Activated naive CD4-positive, alpha-beta T cell treated with anti-CD3 and anti-CD28 coated beads, Interleukin-2, amount 10 ng/mL, durations not matched to agents 7 days and 5 days (primary cell): ENCODE measurements at regions not wholly inside any gene's neighbourhood (a gene's known extent, or its start where the extent isn't known, plus 50 kb on each side); places are given as distances from the start of the nearest gene placed in this dataset.

Experiments
- CTCF ChIA-PET: fragments of 350-600 bp; sonication (Branson Sonifier 250); formaldehyde crosslinking; loops from one replicate; lab custom pipeline; 2021; ENCODE audit warnings: antibody characterized with exemption; lab: Charles Lee
- DNase-seq: peaks from one replicate; pipeline ENCODE4 v3.0.0-alpha.2; 2020
- H3K27ac Mint-ChIP-seq: one replicate; pipeline ENCODE4 v1.8.0; 2021; ENCODE audit warnings: mild to moderate bottlenecking, moderate library complexity, mixed read lengths
- H3K27me3 Mint-ChIP-seq: one replicate; pipeline ENCODE4 v1.8.0; 2021; ENCODE audit warnings: mild to moderate bottlenecking, mixed read lengths
- H3K36me3 Mint-ChIP-seq: one replicate; pipeline ENCODE4 v1.8.0; 2021; ENCODE audit warnings: mixed read lengths
- H3K4me1 Mint-ChIP-seq: one replicate; pipeline ENCODE4 v1.8.0; 2021; ENCODE audit warnings: mixed read lengths
- H3K4me3 Mint-ChIP-seq: one replicate; pipeline ENCODE4 v1.8.0; 2021; ENCODE audit warnings: mild to moderate bottlenecking, moderate library complexity, mixed read lengths
- H3K9me3 Mint-ChIP-seq: one replicate; pipeline ENCODE4 v1.8.0; 2021; ENCODE audit warnings: mixed read lengths

DNA sequence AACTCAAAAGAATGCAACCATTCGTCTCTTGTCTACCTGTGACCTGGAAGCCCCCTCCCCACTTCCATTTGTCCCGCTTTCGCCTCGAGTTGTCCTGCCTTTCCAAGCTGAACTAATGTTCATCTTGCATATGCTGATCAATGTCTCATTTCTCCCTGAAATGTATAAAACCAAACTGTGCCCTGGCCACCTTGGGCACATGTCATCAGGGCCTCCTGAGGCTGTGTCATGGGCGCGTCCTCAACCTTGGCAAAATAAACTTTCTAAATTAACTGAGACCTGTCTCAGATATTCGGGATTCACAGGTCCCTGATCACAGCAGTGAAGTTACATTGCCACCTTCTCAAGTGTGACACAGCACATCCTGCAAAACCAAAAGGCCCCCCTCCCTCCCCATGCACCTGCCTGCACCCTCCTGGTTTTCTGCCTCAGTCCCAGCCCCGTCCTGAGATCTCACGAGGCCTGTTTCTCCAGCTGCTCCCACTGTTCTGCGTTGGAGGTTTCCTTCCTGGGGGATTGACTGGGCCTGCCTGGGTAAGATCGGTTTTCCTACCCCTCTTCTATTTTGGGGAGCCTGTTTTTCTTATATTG lies 1328.7 kb downstream of the TBC1D22A start:
- Mint-ChIP-seq H3K4me3 (no peak overlapping the region), H3K4me1 (peaks cover 8% of the 10 kb centered on the region), H3K27me3 (peaks cover 67% of the 10 kb centered on the region), H3K9me3 (no peaks in the 10 kb centered on the region), H3K36me3 (no peaks in the 10 kb centered on the region), H3K27ac (no peak overlapping the region)
- DNase-seq = peak; percentile 5
- CTCF ChIA-PET = no interaction called here

DNA sequence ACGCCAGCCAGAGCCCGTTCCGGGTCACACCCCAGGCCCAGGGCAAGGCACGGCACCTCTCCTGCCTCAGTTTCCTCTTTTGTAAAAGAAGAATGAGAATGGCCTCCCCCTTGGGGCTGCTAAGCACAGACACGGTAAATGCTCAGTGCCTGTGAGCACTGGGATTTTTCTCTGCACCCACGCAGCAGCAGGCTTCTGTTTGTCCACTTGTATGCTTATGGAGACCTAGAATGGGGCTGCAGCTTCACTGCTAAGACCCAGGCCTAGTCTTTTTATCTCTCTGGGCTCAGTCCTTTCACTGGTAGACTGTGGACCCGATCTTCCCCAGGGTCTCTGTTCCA lies 1327.9 kb downstream of the TBC1D22A start:
- Mint-ChIP-seq H3K27ac (no peak overlapping the region), H3K9me3 (no peaks in the 10 kb centered on the region), H3K4me1 (peaks cover 8% of the 10 kb centered on the region), H3K36me3 (no peaks in the 10 kb centered on the region), H3K4me3 (no peak overlapping the region), H3K27me3 (peaks cover 69% of the 10 kb centered on the region)
- CTCF ChIA-PET = no interaction called here
- DNase-seq = peak; percentile 8

DNA sequence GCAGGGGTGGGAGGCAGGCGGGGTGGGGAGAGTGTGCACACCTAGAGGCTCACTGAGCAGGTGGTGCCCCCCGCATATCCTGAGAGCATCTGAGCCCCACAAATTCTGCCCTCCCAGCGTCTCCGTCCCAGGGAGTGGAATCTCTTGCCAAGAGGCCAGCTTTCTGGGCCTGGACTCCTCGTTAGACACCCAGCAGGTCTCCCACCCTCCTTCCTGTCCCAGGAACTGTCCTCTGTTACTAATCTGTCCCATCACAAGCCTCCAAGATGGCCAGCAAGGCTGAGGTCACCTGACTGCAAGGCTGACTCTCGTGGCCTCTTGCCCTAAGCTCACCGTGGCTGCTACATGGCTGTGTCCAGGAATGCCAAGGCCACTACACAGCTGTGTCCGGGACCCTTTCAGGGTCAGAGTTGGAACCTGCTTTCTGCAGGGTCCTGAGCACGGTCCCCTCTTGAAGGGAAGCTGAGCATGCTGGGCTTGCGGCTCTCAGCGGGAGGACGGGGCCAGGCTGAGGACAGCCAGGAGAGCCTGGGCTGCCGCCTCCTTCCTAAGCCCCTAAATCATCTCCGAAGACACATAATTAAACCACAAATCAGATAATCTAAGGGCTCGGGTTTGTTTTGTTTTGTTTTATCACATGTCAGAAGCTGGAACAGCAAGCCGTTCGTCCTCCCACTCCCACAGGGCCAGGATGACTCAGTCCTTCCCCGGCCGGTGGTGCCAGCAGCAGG lies 1327.3 kb downstream of the TBC1D22A start:
- Mint-ChIP-seq H3K36me3 (no peaks in the 10 kb centered on the region), H3K4me3 (no peak overlapping the region), H3K27ac (no peak overlapping the region), H3K27me3 (peaks cover 70% of the 10 kb centered on the region), H3K9me3 (no peaks in the 10 kb centered on the region), H3K4me1 (peaks cover 7% of the 10 kb centered on the region)
- CTCF ChIA-PET = no interaction called here
- DNase-seq = peak; percentile 12

DNA sequence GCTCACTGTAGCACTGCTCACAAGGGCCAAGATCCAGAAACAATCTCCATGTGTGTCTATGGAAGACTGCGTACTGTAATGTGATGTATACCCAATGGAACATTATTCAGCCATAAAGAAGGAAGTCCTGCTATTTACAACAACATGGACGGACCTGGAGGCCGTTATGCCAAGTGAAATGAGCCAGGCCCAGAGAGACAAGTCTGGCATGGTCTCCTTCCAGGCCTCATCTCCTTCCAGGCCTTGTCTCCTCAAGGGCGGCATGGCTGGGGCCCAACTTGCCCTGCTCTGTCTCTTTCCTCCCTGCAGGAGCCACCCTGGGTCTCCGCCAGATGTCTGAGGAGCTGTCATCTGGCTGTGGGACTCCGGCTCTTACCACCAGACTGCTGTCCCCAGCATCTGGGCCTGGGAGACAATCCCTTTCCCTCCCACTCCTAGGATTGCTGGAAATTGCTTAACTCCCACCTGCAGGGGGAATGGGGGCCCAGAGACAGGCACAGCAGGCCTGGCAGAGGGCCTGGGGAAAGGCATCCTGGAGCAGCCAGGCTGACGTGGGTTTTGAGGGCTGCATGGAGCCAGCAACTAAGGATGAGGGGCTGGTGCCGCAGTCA lies 1326.6 kb downstream of the TBC1D22A start:
- no peaks in the 10 kb centered on the region for H3K36me3 Mint-ChIP-seq
- no peaks in the 10 kb centered on the region for H3K9me3 Mint-ChIP-seq
- CTCF ChIA-PET = no interaction called here
- no peak overlapping the region for H3K27ac Mint-ChIP-seq
- peaks cover 15% of the 10 kb centered on the region for H3K4me1 Mint-ChIP-seq
- H3K27me3 Mint-ChIP-seq = peaks cover 77% of the 10 kb centered on the region
- H3K4me3 Mint-ChIP-seq = no peak overlapping the region
- no peak for DNase-seq

DNA sequence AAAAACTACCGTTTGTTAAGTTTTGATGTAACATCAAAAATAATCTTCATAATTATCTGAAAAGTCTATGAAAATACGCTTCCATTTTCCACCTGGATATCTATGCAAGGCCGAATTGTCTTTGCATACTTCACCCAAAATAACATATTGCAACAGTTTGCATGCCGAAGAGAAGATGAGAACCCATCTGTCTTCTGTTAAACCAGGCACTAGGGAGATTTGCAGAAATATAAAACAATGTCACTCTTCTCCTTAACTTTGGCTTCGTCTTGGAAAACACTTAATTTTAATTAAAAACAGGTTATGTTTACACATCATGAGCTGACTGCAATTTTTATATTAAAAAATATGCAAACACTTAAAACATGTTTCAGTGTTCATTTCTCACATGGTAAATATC lies 1325.8 kb downstream of the TBC1D22A start:
- Mint-ChIP-seq H3K27me3 (peaks cover 77% of the 10 kb centered on the region), H3K4me1 (peaks cover 20% of the 10 kb centered on the region), H3K27ac (no peak overlapping the region), H3K9me3 (no peaks in the 10 kb centered on the region), H3K4me3 (no peak overlapping the region), H3K36me3 (no peaks in the 10 kb centered on the region)
- no peak for DNase-seq
- CTCF ChIA-PET = no interaction called here

DNA sequence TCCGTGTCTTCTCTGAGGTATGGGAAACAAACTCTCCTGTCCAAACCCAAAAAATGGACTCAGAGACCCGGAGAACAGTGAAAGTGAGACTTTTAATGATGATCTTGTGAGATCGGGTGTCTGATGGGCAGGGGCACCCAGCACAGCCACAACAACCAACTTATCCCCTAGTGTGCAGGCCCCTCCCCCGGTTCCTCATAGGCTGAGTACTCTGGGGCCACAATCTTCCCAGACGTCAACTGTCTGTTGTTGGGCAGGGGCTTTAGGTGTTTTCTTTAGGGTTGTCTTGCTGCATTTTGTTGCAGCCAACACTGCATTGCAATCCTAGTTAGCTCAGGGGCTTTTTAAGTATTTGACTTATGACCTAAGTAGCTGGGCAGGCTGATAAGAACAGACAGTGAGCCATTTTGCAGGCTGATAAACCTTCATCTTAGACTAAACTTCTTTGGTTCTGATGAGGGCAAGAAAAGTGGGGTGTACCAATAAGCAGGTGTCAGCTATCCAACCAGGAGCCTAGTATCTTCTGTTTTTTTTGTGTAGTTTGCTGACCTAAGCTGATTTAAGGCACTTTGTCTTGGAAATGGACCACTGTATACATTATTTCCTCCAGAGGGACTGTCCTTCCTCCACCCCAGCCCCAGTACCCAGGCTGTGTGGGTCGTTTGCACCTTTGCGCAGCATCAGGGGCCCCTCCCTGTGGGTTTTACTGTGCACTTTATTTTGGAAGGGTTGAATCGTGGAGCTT lies 1323.6 kb downstream of the TBC1D22A start:
- CTCF ChIA-PET = no interaction called here
- Mint-ChIP-seq H3K4me3 (no peak overlapping the region), H3K27me3 (peaks cover 76% of the 10 kb centered on the region), H3K4me1 (peaks cover 19% of the 10 kb centered on the region), H3K9me3 (no peaks in the 10 kb centered on the region), H3K27ac (no peak overlapping the region), H3K36me3 (no peaks in the 10 kb centered on the region)
- DNase-seq = peak; percentile 1

DNA sequence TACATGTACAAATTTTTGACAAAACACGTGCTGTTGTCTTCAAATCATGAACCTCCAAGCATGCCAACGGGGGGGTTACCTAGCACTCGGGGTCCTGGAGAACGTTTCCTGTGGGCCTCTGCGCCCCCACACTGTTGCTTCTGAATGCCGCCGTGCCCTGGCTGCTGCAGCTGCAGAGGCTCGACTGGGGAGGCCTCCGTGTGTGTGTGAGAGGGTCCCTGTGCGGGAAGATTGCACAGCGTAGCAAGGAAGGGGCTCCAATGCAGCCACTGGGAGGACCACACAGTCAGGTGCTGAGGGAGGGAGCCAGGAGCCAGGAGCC lies 1322.2 kb downstream of the TBC1D22A start:
- DNase-seq = no peak
- Mint-ChIP-seq H3K4me1 (peaks cover 20% of the 10 kb centered on the region), H3K27ac (no peak overlapping the region), H3K9me3 (peaks cover 2% of the 10 kb centered on the region), H3K27me3 (peaks cover 76% of the 10 kb centered on the region), H3K36me3 (no peaks in the 10 kb centered on the region), H3K4me3 (no peak overlapping the region)
- CTCF ChIA-PET = no interaction called here

DNA sequence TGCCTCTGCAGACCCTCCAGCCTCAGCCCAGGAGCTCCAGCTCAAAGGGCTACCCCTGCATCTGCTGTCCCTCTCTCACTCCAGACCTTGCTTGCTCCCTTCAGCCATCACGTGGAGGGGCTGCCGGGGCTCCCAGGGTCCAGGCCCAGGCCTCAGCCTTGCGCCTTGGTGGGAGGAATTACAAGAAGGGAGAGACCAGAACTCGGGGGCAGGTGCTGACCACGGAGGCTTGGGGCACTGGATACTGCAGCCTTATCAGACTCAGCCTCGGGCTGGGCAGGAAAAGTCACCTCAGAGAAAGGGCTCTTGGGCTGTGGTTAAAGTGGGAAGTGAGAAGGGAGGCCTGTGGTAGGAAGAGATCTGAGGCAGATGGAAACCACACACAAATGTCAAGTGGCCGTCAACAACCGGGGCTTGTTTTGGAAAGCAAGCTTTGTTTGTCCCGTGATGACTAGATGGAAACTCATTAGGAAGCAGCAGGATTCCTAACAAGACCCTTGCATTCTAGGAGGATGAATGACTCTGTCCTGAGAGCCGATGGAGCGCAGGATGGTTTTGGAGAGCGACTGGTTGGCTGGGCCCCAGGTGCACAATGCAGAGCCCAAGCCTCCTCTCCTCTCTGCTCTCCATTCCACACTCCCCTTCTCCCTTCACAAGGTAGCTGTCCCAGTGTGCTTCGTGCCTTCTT lies 1321.7 kb downstream of the TBC1D22A start:
- CTCF ChIA-PET = interaction anchor here (0.6 kb wide), 1 partner anchor 352 kb away, joined by 3 read pairs; no protein-coding TSS in a partner anchor
- H3K27ac Mint-ChIP-seq = no peak overlapping the region
- peaks cover 76% of the 10 kb centered on the region for H3K27me3 Mint-ChIP-seq

DNA sequence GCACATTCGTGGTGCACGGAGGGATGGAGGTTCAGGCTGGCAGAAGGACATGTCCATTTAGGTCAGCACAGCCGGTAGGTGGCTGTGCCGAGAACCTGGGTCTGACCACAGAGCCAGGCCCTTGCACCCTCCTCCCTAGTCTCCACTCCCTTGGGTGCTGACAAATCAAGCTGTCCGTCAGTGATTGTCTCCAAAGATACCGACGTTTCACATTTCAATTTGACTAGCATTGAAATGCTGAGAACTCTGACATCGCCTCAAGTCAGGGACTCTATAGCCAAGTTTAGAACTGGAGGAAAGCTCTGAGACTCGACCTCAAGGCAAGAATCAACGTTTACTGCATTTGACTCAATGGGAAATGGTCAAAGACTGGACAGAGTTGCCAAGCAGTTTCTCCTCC lies 1321.1 kb downstream of the TBC1D22A start:
- DNase-seq = no peak
- CTCF ChIA-PET = interaction anchor here (0.6 kb wide), 1 partner anchor 351 kb away, joined by 3 read pairs; no protein-coding TSS in a partner anchor
- H3K27ac Mint-ChIP-seq = no peak overlapping the region
- no peak overlapping the region for H3K4me3 Mint-ChIP-seq
- H3K36me3 Mint-ChIP-seq = no peaks in the 10 kb centered on the region
- peaks cover 79% of the 10 kb centered on the region for H3K27me3 Mint-ChIP-seq
- H3K4me1 Mint-ChIP-seq = peaks cover 24% of the 10 kb centered on the region
- peaks cover 2% of the 10 kb centered on the region for H3K9me3 Mint-ChIP-seq

More for the DNA sequence above, 1321.7 kb downstream of the TBC1D22A start:
- peaks cover 24% of the 10 kb centered on the region for H3K4me1 Mint-ChIP-seq
- H3K36me3 Mint-ChIP-seq = no peaks in the 10 kb centered on the region
- peak; percentile 34 for DNase-seq
- H3K4me3 Mint-ChIP-seq = no peak overlapping the region
- peaks cover 2% of the 10 kb centered on the region for H3K9me3 Mint-ChIP-seq

DNA sequence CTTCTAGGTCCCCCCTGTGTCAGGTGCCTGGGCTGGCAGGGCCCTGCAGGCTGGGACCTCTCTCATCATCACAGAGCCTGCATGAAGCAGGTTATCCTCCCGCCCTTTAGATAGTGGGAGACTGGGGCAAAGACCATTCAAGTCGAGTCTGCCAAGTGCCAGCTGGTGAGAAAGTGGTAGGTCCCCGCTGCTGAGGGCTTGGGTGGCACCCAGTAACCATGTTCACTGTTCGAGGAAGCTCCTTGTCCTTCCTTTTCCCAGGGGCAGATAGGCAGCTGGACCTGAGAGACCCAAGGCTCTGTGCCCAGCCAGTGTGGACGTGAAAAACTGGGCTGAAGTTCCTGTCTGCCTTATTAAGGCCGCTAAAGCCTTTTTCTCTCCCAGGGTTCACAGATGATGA lies 1319.8 kb downstream of the TBC1D22A start:
- no peak overlapping the region for H3K4me3 Mint-ChIP-seq
- DNase-seq = no peak
- CTCF ChIA-PET = no interaction called here
- peaks cover 2% of the 10 kb centered on the region for H3K9me3 Mint-ChIP-seq
- H3K27me3 Mint-ChIP-seq = peaks cover 88% of the 10 kb centered on the region
- H3K36me3 Mint-ChIP-seq = no peaks in the 10 kb centered on the region
- H3K4me1 Mint-ChIP-seq = peaks cover 24% of the 10 kb centered on the region
- H3K27ac Mint-ChIP-seq = no peak overlapping the region

DNA sequence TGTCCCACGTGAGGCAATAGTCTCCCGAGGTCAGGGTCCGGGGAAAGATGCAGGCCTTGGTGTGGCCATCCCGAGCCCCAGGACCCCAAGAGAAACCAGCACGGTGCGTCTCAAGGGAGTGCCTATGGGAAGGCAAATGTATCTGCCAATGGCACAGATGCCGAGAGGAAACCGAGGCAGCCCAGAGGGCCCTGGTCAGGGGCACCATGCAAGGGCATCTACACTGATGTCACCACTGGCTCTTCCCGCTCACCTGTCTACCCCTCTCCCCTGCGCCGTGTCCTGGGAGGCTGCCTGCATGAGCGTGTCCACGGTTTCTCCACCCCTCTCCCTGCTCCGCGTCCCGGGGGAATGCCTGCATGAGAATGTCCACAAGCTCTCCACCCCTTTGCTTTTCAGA lies 1318.8 kb downstream of the TBC1D22A start:
- Mint-ChIP-seq H3K4me3 (no peak overlapping the region), H3K4me1 (peaks cover 24% of the 10 kb centered on the region), H3K27ac (no peak overlapping the region), H3K36me3 (no peaks in the 10 kb centered on the region), H3K27me3 (peaks cover 93% of the 10 kb centered on the region), H3K9me3 (peaks cover 2% of the 10 kb centered on the region)
- CTCF ChIA-PET = no interaction called here
- DNase-seq = no peak

DNA sequence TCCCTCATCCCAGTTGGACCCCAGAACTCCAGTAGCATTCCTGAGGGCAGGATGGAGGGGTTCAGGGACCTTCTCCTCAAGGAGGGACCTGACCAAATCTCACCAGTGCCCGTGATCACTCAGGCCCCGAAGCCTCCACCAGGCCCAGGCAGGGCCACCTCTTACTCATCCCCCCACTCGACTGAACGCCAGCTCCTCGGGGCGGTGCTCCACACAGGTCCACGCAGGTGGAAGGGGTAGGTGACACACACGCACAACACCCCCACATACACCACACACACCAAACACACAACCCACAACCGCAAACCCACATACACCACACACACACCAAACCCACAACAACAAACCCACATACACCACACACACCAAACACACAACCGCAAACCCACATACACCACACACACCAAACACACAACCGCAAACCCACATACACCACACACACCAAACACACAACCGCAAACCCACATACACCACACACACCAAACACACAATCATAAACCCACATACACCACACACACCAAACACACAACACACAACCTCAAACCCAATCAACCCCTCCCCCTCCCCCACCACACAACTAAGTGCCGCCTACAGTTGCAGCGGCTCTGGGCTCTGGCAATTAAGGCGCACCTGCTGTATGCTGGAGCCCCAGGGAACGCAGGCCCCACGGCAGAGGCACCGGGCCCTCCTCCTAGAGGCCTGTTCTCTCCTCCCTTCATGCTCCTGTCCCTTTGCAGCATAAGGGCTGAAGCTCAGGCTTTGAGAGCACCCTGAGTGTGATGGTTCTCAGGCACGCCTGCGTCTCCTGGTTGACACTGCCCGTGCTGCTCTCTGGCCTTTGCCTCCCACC lies 1318.1 kb downstream of the TBC1D22A start:
- Mint-ChIP-seq H3K4me3 (no peak overlapping the region), H3K4me1 (peaks cover 23% of the 10 kb centered on the region), H3K27ac (no peak overlapping the region), H3K36me3 (no peaks in the 10 kb centered on the region), H3K27me3 (peaks cover 95% of the 10 kb centered on the region), H3K9me3 (peaks cover 2% of the 10 kb centered on the region)
- CTCF ChIA-PET = no interaction called here
- DNase-seq = no peak

DNA sequence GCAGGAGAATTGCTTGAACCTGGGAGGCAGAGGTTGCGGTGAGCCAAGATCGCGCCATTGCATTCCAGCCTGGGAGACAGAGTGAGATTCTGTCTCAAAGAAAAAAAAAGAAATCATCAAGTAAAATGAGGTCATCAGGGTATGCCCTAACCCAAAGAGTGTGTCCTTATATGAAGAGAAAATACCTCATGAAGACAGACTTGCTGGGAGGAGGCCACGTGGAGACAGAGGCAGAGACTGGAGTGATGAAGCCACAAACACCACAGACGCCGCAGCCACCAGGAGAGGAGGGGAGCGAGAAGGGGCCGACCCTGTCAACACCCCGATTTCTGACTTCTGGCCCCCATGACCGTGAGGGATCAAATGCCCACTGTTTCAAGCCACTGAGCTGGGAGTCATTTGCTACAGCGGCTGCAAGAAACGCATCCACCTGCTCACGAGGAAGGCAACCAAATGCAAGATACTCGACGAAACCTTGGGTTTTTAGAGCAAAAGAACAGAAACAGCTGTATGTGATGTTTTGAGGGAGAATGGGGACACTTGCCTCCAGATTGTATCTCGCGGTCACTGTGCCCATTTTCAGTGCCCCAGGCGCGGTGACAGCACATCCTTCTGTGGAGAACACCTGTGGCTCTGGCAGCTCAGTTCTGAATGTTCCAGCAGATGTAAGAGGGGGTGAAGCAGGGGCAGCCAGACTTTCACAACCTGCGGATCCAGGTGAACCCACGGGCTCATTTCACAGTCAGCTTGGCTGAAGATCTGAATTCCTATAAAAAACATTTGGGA lies 1317.2 kb downstream of the TBC1D22A start:
- no peak for DNase-seq
- Mint-ChIP-seq H3K27me3 (peaks cover 93% of the 10 kb centered on the region), H3K9me3 (peaks cover 2% of the 10 kb centered on the region), H3K4me3 (no peak overlapping the region), H3K4me1 (peaks cover 19% of the 10 kb centered on the region), H3K27ac (no peak overlapping the region), H3K36me3 (no peaks in the 10 kb centered on the region)
- CTCF ChIA-PET = no interaction called here
